Dermis blood vessel endothelial cell (primary cell): ENCODE measurements at regions not wholly inside any gene's neighbourhood (a gene's known extent, or its start where the extent isn't known, plus 50 kb on each side); places are given as distances from the start of the nearest gene placed in this dataset.
"Not testable (repeated sequence)": the region's sequence is repeated elsewhere in the genome, so short reads cannot be mapped to it uniquely, and the experiment has no call there.

Experiments used
- DNase-seq: peaks from one replicate; pipeline ENCODE4 v3.0.0; 2010

DNA sequence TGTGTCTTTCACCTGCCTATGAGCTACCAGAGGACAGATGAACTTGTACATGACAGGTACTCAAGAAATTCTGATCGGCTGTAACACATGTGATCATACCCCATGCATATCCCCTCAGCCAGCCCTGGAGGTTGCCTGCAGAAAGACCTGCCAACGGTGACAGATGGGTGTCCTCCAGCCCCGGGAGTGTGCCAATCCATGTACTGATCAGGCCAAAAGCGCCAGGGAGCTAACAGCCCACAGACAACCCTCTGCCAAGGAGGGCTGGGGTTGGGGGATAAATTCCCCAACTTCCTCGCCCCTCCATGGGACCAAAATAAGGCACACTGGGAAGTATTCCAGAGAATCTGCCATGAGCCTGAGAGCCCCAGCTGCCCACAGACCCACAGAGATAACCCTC lies 189.4 kb downstream of the CCT6B start:
- DNase-seq = no peak

DNA sequence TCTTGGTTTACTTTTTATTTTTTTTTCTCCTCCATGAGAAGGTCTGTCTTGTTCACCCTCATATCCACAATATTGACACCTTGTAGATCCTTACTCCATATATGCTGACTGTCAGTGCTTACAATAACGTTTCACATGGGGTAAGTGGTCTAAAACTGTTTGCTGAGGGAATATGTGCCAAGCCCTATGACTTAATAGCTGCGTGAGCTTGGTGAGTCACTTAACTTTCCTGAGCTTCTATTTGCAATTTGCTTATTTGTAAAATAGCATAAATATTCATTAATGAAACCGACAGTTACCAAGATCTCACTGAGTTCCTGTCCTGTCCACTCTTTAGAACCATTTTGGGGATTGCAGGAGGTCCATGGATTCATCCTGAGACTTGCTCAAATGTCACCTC lies 190.7 kb downstream of the CCT6B start:
- no peak for DNase-seq

GRCh38 chr17:34769899-34770298 lies 190.5 kb downstream of the TMEM132E start:
- DNase-seq = no peak

- no peak for DNase-seq
These were observed 189.7 kb downstream of the TMEM132E start for GRCh38 chr17:34769049-34769448.

DNA sequence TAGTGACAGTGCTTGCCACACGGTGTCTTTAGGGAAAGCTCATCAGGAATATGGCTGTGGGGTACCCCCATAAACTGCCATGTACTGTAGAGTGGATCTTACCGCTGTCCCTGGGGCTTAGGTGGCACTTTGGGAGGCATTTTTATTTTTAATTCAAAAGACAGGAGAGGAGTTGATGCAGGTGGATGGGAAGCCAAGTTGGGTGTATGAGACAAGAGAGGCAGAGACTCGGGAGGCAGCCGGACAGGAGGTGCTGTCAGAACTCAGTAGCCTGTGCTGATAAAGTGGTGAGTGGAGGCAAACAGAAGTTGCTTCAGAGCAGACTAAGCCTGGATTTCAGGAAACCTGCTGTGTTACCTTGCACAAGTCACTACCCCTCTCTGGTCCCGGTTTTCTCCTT lies 185.9 kb downstream of the TMEM132E start:
- no peak for DNase-seq

DNA sequence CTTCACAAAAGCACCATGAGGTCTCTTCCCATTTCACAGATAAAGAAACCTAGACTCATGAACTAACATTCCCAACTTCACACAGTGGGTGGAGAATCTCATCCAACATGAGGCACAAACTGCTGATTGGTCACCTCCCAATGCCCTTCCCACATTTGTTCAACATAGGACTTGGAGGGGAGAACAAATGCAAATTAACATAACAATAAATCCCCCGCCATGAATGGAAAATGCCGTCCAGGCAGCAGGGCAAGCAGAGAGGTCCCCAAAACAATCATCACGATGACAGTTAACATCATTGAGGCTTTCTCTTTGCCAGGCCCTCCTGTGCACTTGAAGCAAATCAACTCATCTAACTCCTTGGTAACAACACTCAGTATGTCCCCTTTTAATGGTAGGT lies 185.3 kb downstream of the TMEM132E start:
- no peak for DNase-seq

DNA sequence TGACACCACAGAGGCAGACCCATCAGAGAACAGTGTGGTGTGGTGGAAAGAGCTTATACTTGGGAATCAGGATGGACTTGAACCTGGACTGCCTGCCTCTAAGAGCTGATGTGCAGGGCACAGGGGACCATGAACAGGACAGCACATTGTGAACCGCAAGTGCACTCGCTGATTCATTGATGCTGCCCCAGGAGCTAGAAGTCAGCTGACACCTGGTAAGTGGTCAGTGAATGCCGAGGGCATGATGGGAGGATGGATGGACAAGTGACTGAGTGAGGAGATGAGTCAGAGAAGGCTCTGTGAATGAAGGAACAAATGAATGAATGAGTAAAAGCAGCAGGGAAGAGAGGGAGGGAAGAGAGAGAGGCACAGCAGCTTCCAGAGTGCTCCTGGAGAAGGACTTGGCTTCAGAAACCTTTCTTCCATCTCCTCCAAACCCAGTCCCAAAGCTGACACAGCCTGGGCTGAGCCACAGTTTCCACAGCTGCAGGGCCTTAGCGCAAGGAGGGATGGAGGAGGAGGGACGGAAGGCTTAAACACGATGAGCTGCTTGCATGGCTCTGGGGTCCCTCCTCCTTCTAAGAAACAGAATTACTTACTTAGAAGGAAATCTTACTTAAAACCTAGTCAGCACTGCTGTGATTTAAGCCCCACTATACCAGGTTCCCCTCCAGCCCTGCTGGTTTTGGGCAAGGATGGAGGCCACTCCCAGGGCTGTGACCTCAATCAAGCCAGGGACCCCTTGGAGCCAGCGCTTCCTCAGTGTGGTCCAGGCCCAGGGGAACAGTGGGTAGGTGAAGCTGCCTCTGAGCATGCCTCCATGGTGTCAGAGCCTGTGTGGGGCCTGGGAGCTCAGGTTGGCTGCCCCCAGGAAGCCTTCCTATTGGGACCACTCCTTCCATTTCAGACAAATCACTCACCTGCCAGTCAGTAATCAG lies 184.6 kb downstream of the TMEM132E start:
- no peak for DNase-seq

DNA sequence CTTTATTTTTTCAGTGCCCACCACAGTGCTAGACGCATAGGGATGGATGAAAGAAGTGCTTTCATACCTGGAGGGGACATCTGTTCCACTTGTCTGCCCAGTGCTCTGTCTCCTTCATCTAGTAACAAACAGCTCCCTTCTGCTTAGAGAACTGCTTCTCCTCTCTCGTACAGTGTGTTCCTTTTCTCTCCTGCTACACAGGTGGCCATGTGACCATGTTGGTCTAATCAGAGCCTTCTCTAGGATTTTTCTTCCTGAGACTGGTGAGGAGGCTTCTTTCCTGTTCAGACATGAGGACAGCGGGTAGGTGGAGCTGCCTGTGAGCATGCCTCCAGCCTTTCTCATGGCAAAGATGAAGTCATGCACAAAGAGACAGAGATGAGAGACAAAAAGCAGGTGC lies 182.7 kb downstream of the TMEM132E start:
- DNase-seq = no peak

- no peak for DNase-seq
These were observed 182.3 kb downstream of the TMEM132E start for GRCh38 chr17:34761646-34762045.

DNA sequence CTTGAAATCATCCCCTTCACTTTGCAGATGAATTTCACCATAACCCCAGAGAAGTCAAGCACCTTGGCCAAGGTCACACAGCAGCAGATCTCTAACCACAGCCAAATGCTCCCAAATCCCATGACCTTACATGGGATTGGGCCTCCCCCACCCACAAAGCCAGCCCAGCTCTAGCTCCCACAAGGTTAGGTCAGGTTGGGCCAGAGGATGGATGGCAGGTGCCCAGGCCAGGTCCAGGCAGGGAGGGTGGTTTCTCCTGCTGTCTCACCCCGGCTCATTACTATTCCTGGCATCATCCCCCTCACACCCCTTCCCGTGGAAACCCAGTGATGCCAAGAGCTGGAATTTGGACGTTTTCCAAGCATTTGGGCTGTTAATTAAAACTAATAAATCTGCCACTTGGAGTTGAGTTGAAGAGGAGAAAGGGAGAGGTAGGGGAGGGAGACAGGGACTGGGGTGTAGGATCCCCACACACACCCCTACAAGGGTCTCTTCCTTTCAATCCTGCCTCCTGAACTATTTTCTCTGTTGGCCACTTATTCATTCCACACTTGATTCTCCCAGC lies 181.6 kb downstream of the TMEM132E start:
- DNase-seq = no peak

DNA sequence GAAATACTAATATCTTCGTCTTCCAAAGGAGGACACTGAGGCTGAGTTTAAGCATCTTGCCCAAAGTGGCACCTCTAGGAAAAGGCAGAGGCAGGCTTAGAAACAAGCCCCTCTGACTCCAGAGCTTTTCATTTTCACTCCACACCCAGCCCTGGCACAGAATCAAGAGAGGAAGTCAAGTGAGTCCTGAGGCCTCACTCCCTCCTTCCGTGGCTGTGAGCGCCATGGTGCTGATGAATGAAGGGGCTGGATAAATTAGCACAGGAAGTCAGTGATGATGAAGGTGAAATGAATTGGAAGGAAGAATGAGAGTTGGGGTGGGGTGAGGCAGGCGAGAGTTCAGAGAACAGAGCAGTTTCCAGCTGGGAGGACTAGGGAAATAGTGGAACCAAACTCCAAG lies 179.3 kb downstream of the TMEM132E start:
- no peak for DNase-seq

GRCh38 chr17:34758316-34758715 lies 178.9 kb downstream of the TMEM132E start:
- no peak for DNase-seq

GRCh38 chr17:34757611-34758010 lies 178.2 kb downstream of the TMEM132E start:
- DNase-seq = no peak

GRCh38 chr17:34757106-34757505 lies 177.7 kb downstream of the TMEM132E start:
- no peak for DNase-seq

DNA sequence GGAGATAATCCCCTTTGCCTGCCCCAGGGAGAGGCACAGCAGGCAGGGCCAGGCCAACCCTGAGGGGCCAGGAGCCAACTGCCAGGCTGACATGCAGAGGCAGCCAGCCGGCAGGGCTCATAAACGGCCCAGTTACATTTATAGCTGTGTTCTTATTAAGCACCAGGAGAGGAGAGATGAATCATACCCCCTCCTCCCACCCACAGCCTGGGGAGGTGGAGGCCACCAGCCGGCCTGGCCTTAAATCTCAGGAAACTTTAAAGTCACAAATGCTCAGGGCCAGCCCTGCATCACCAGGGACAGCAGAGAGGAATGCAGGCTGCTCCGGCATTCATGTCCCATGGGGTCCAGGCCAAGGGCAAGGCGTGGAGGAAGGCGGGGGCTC lies 177.2 kb downstream of the TMEM132E start:
- no peak for DNase-seq

DNA sequence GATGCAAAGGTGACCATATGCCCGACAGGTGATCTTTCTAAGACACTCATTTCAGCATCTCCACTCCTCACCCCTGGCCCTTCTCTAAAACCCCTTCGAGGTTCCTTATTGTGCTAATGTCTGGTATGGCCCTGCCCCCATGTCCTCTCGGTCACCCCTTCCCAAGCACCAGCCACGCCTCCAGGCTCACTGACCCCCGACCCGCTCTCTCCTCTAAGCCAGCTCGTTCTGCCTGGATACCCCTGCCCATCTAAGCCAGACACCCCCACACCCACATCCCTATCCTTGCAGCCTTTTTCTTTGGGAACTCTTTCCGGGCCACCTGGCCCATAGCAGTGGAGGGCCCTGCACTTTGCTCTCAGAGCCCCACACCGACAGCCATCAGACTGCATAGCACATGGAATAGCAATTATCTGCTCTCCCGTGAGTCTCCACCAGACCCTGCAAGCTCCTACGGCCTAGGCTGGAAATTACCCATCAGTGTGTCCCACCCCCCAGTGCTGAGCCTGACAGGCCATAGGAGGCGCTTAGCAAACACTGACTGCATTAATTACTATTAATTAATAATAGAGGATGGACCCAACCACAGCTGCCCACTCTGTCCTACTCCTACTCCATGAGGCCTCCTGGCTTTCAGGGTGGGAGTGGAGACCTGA lies 176.7 kb downstream of the TMEM132E start:
- no peak for DNase-seq

GRCh38 chr17:34755371-34755770 lies 176.0 kb downstream of the TMEM132E start:
- no peak for DNase-seq

DNA sequence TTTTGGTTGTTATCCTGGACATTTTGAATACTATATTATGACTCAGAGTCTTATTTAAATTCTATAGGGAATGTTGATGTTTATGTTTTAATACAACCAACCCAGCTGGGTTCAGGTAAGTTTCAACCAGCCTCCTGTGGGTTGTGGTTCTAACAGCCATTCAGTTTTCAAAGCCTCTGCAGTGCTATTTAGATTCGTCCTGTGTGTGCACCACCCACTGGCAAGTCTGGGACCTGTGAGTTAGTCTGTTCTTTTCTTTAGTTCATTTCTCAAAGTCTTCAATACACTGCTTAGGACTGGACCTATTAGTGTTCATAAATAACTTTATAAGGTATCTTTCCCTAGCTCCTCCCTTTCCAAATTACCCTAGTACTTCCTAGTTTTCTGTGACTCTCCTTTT lies 170.6 kb downstream of the TMEM132E start:
- no peak for DNase-seq

DNA sequence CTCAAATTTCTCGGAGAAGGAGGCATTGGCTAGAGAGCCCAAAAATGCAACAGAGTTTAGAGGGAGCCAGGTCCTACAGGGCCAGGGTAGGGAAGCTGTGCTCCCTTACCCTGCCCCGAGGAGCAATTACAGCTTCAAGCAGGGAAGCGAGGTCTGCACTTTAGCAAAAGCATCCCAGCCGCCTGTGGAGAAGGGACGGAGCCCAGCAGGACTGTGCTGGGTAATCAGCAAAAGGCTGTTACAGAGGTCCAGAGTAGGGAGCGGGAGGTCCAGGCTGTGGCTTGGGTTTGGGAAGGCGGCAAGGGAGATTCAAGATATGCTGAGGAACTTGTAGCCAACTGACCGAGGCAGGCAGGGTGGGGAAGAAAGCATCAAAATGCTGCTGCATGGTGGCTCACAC lies 162.6 kb downstream of the TMEM132E start:
- no peak for DNase-seq

GRCh38 chr17:34740565-34741520 lies 161.5 kb downstream of the TMEM132E start:
- DNase-seq = no peak

DNA sequence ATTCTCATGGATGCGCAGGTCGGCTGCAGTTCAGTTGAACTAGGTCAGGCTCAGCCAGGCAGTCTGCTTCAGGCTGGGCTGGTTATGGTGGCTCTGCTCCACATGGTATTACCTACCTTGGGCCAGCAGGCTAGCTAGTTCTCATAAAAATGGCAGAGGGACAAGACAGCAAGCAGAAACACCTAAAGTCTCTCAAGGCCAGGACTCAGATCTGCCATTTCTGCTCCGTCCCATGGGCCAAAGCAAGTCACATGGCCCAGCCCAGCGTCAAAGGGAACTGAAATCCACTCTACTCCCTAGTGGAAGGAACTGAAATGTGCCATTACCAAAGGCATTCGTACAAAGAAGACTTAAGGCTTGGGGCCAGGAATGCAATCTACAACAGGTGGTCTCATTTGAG lies 160.0 kb downstream of the TMEM132E start:
- DNase-seq = no peak

DNA sequence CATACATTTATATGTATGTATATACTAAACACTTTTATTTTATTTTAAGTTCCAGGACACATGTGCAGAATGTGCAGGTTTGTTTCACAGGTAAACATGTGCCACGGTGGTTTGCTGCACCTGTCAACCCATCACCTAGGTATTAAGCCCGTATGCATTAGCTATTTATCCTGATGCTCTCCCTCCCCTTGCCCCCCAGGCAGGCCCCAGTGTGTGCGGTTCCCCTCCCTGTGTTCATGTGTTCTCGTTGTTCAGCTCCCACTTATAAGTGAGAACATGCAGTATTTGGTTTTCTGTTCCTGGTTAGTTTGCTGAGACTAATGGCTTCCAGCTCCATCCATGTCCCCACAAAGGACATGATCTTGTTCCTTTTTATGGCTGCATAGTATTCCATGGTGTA lies 158.3 kb downstream of the TMEM132E start:
- DNase-seq = not testable (repeated sequence)

DNA sequence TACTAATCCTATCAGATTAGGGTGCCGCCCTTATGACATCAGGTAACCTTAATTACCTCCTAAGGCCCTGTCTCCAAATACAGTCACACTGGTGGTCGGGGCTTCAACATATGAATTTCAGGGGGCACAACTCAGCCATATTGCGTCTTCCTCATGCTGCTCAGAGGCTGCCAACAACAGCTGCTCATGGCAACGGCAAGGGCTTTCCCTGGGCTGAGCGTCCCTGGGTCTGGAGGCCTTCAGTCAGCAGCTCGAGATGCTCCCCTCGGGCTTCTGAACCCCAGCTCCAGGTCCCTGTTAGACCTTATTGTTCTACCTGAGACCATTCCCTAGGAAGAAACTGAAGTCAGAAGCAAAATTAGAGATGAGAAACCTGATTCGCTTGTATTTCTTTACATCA lies 157.2 kb downstream of the TMEM132E start:
- DNase-seq = no peak
